CD8-positive, alpha-beta memory T cell (primary cell): ENCODE measurements at regions not wholly inside any gene's neighbourhood (a gene's known extent, or its start where the extent isn't known, plus 50 kb on each side); places are given as distances from the start of the nearest gene placed in this dataset.
A peak's percentile ranks its signal among the peaks of the same experiment; 100 is the strongest.

Experiments
- CTCF ChIA-PET: fragments of 350-600 bp; sonication (Branson Sonifier 250); formaldehyde crosslinking; loops from one replicate; lab custom pipeline; 2021; ENCODE audit warnings: antibody characterized with exemption; lab: Charles Lee
- POLR2A ChIA-PET: fragments of 350-600 bp; sonication (Branson Sonifier 250); formaldehyde crosslinking; loops from one replicate; lab custom pipeline; 2021; ENCODE audit warnings: antibody characterized with exemption; lab: Charles Lee
- DNase-seq, 5 donors: peaks; one replicate each; pipeline versions ENCODE4 v3.0.0 to v3.0.0-alpha.2; 2020 to 2022; ENCODE audit warnings: mixed read lengths in 1 of 5
- H3K27ac ChIP-seq: one replicate; pipeline ENCODE4 v1.7.0; 2013; ENCODE audit warnings: low read depth, mild to moderate bottlenecking, low read length, moderate library complexity
- H3K27me3 ChIP-seq: 2 replicates; pipeline ENCODE4 v1.7.0; 2013; ENCODE audit warnings: low read length, mild to moderate bottlenecking; ENCODE audit not compliant: insufficient read depth, poor library complexity, severe bottlenecking
- H3K36me3 ChIP-seq: 2 replicates; pipeline ENCODE4 v1.7.0; 2013; ENCODE audit warnings: mild to moderate bottlenecking, low read length, moderate library complexity; ENCODE audit not compliant: insufficient read depth
- H3K4me1 ChIP-seq: 2 replicates; pipeline ENCODE4 v1.7.0; 2013; ENCODE audit warnings: mild to moderate bottlenecking, low read length, moderate library complexity; ENCODE audit not compliant: insufficient read depth
- H3K4me3 ChIP-seq: 2 replicates; pipeline ENCODE4 v1.7.0; 2013; ENCODE audit warnings: mild to moderate bottlenecking, low read length
- H3K9me3 ChIP-seq: 2 replicates; pipeline ENCODE4 v1.7.0; 2013; ENCODE audit warnings: mild to moderate bottlenecking, low read length
- H3K27ac Mint-ChIP-seq, 8 donors: one replicate each; pipeline ENCODE4 v1.8.0; 2020 to 2021; ENCODE audit warnings: mixed read lengths in 8 of 8, mild to moderate bottlenecking in 6 of 8, inconsistent platforms in 3 of 8, moderate library complexity in 3 of 8
- H3K27me3 Mint-ChIP-seq, 2 donors: one replicate each; pipeline ENCODE4 v1.8.0; 2020 to 2021; ENCODE audit warnings: mixed read lengths in 2 of 2, mild to moderate bottlenecking in 1 of 2, moderate library complexity in 1 of 2
- H3K36me3 Mint-ChIP-seq, 3 donors: one replicate each; pipeline ENCODE4 v1.8.0; 2020 to 2021; ENCODE audit warnings: mixed read lengths in 3 of 3, inconsistent platforms in 1 of 3, mild to moderate bottlenecking in 1 of 3
- H3K4me1 Mint-ChIP-seq, 3 donors: one replicate each; pipeline ENCODE4 v1.8.0; 2020 to 2021; ENCODE audit warnings: mixed read lengths in 3 of 3, inconsistent platforms in 1 of 3, mild to moderate bottlenecking in 1 of 3
- H3K4me3 Mint-ChIP-seq, 7 donors: one replicate each; pipeline ENCODE4 v1.8.0; 2020 to 2021; ENCODE audit warnings: mixed read lengths in 7 of 7, mild to moderate bottlenecking in 6 of 7, moderate library complexity in 4 of 7, inconsistent platforms in 2 of 7
- H3K9me3 Mint-ChIP-seq, 5 donors: one replicate each; pipeline ENCODE4 v1.8.0; 2020 to 2022; ENCODE audit warnings: mixed read lengths in 5 of 5, mild to moderate bottlenecking in 3 of 5, moderate library complexity in 2 of 5, inconsistent platforms in 1 of 5

DNA sequence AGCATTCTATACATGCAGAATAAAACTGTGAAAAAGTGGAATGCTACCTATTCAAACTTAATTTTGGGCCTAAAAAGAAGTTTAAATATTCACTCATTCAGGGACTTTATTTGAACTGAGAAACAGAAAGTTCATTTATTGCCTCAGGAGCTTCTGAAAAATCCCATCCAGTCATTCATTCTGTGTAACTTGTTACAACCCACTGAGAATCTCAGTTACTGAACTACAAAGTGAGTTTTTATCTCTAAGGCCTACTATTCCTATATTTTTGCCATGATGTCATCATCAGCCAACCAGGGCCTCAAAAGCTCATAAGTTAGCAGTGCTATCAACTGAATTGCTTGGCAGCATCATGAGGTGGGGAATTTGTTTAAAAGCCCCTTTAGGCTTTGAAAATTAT is 98.0 kb upstream of the BOC start:
- Histone ChIP-seq H3K9me3 (no peaks in the 10 kb centered on the region), H3K27me3 (no peaks in the 10 kb centered on the region), H3K4me3 (no peak overlapping the region), H3K4me1 (no peaks in the 10 kb centered on the region), H3K36me3 (no peaks in the 10 kb centered on the region), H3K27ac (no peak overlapping the region)
- Mint-ChIP-seq H3K9me3 (no peaks in the 10 kb centered on the region), H3K27ac (no peak overlapping the region), H3K4me3 (no peak overlapping the region), H3K27me3 (no peaks in the 10 kb centered on the region), H3K4me1 (peaks cover 10 to 13% (median 13%) of the 10 kb centered on the region in 3 donors), H3K36me3 (peaks cover 0 to 5% (median 0%) of the 10 kb centered on the region in 3 donors)
- DNase-seq, result no peak
- ChIA-PET POLR2A (no interaction called here), CTCF (no interaction called here)

DNA sequence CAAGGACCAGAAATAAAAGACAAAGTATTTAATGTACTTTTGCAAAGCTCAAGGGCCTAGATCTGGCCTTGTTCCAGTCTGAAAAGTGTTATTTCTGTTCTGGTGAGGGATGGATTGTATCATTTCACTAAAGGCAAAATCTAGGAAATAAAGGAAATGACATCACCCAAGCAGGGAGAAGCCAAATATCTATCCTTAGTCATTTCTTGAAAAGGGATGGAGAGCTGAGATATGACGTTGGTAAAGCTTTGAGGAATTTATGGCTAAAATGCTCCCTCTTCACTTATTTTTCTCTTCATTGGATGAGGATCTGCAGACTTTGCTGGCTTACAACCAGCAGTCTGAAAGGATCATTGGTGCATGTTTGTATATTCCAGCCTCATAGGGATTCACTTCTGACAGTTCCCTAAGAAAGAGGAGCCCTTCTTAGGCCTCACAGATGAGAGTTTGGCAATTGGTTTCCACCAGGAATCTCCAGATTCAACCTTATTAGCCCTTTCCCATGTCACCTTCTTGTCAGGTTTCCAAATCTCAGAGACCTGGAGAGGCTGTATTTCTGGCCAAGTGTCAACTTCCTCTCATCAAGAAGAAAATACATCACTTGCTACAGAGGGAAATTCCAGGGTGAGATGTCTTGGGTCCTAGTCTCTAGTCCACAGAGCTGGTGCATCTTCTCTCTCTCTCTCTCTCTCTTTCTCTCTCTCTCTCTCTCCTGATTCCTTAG is 93.7 kb upstream of the BOC start:
- H3K4me1 Mint-ChIP-seq, result no peaks in the 10 kb centered on the region
- CTCF ChIA-PET, result no interaction called here

DNA sequence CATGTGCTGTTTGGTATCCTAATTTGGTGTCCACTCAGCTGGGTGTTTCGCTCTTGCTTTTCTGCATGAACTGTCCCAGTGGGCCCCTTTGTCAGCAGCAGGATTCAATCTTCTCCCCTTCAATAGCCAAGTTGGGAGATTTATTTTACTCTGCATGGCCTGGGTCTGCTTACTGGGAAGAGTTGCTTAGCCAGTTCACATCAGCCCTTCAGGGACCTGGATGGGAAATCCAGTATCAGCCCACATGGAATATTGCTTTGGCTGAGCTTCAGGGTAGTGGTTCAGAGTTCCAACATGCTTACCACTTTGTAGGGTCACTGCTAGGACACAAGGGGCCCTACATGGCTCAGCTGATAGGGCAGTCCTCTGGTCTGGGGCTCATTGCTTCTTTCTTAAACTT is 93.0 kb upstream of the BOC start:
- no peak for DNase-seq
- Histone ChIP-seq H3K27me3 (no peaks in the 10 kb centered on the region), H3K27ac (no peak overlapping the region), H3K36me3 (no peaks in the 10 kb centered on the region), H3K4me1 (no peaks in the 10 kb centered on the region), H3K9me3 (no peaks in the 10 kb centered on the region), H3K4me3 (no peak overlapping the region)
- CTCF ChIA-PET, result no interaction called here
- Mint-ChIP-seq H3K36me3 (no peaks in the 10 kb centered on the region), H3K27me3 (peaks cover 0 to 2% of the 10 kb centered on the region in 2 donors), H3K9me3 (no peaks in the 10 kb centered on the region), H3K4me1 (no peaks in the 10 kb centered on the region), H3K27ac (peak overlapping the region in 1 of 8 donors; percentile 30), H3K4me3 (no peak overlapping the region)
- POLR2A ChIA-PET, result no interaction called here

More for the DNA sequence above, 93.7 kb upstream of the BOC start:
- Histone ChIP-seq H3K27ac (no peak overlapping the region), H3K27me3 (no peaks in the 10 kb centered on the region), H3K36me3 (no peaks in the 10 kb centered on the region), H3K9me3 (no peaks in the 10 kb centered on the region), H3K4me3 (no peak overlapping the region), H3K4me1 (no peaks in the 10 kb centered on the region)
- Mint-ChIP-seq H3K27me3 (no peaks in the 10 kb centered on the region), H3K27ac (no peak overlapping the region), H3K36me3 (no peaks in the 10 kb centered on the region), H3K4me3 (no peak overlapping the region), H3K9me3 (no peaks in the 10 kb centered on the region)
- DNase-seq, result no peak
- POLR2A ChIA-PET, result no interaction called here

DNA sequence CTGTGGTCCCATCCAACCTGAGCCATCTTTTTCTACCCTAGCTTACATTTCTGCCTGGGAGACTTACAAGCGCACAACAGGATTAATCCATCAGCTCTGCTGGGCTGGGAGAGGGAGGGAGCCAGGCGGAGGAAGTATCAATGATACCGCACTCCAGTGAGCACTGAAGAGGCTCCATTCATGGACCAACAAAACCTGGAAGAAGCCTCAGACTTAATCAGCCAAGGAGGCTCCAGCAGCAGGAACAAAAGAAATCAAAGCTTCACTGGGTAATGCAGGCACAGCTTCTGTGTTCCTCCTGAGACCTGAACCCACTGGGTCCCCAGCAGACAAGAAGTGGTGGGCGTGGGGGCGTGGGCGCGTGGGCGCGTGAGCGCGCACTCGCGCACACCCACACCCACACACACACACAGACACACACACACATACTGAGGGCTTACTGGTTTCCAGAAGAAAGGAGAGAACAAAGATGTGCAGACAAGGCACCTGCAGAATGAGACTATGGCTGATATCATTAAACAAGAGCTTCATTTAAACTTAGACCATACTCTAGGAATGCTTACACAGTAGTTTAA is 87.0 kb upstream of the BOC start:
- Histone ChIP-seq H3K36me3 (no peaks in the 10 kb centered on the region), H3K9me3 (no peaks in the 10 kb centered on the region), H3K27ac (no peak overlapping the region), H3K4me3 (no peak overlapping the region), H3K27me3 (no peaks in the 10 kb centered on the region), H3K4me1 (no peaks in the 10 kb centered on the region)
- DNase-seq, result no peak
- no peaks in the 10 kb centered on the region for H3K36me3 Mint-ChIP-seq
- peaks cover 0 to 8% of the 10 kb centered on the region in 2 donors for H3K27me3 Mint-ChIP-seq
- ChIA-PET POLR2A (no interaction called here), CTCF (no interaction called here)
- no peak overlapping the region for H3K27ac Mint-ChIP-seq
- H3K9me3 Mint-ChIP-seq, result no peaks in the 10 kb centered on the region
- no peak overlapping the region for H3K4me3 Mint-ChIP-seq
- H3K4me1 Mint-ChIP-seq, result no peaks in the 10 kb centered on the region

DNA sequence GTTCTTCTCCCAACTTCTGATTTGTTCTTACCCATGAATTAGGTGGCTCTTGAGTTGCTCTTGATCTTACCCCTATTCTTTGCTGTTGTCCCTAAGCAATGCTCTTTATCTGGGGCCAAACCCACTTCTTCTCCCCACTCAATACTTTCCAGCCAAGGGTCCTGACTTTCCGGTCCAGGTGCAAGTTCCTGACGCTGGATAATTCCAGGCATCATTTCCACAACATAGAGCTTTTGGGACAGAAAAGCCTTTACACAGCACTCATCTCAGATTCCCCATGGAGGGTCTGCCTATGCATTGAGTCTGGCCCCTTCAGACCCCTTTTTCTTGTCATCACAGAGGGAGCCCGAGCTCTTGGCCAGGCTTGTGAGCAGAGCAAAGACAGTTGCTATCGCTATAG is 85.4 kb upstream of the BOC start:
- DNase-seq, result no peak
- no peaks in the 10 kb centered on the region for H3K4me1 ChIP-seq
- POLR2A ChIA-PET, result no interaction called here
- H3K4me1 Mint-ChIP-seq, result no peaks in the 10 kb centered on the region
- no peaks in the 10 kb centered on the region for H3K36me3 Mint-ChIP-seq
- H3K4me3 Mint-ChIP-seq, result no peak overlapping the region
- H3K36me3 ChIP-seq, result no peaks in the 10 kb centered on the region
- no peak overlapping the region for H3K27ac ChIP-seq
- H3K9me3 Mint-ChIP-seq, result no peaks in the 10 kb centered on the region
- no peak overlapping the region for H3K27ac Mint-ChIP-seq
- no peaks in the 10 kb centered on the region for H3K9me3 ChIP-seq
- peaks cover 0 to 8% of the 10 kb centered on the region in 2 donors for H3K27me3 Mint-ChIP-seq
- H3K27me3 ChIP-seq, result no peaks in the 10 kb centered on the region
- no peak overlapping the region for H3K4me3 ChIP-seq
- CTCF ChIA-PET, result no interaction called here

DNA sequence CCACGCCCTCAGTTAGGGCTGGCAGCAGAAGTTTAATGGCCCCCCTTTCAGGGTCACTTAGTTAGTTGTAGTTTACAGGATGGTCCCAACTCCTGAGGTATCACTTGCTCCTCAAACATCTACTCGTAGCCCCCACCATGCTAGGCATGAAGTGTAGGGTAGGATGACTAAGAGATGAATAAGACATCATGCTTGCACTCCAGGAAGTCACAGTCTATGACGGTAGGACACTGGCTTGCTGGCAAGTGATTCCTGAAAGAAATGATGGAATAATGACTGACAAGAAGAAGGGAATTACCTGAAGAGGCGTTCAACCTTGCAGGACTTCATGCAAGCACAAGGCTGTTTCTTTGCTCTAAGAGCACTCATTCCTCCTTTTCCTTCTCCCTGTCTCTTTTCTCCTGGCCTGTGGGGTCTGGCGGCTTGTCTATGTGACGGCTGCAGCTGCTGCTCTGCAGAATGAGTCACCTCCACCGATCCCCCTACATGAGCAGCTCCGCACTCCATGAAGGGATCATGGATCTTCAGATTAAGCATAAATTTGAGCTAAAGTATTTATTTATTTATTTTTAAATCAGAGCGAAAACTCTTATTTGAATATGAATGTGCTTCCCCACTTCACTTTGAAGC is 82.9 kb upstream of the BOC start:
- ChIA-PET CTCF (no interaction called here), POLR2A (no interaction called here)
- no peaks in the 10 kb centered on the region for H3K27me3 ChIP-seq
- Mint-ChIP-seq H3K36me3 (no peaks in the 10 kb centered on the region), H3K27me3 (peaks cover 0 to 6% of the 10 kb centered on the region in 2 donors), H3K4me1 (no peaks in the 10 kb centered on the region), H3K27ac (no peak overlapping the region), H3K9me3 (no peaks in the 10 kb centered on the region), H3K4me3 (no peak overlapping the region)
- no peaks in the 10 kb centered on the region for H3K9me3 ChIP-seq
- no peak overlapping the region for H3K4me3 ChIP-seq
- no peak overlapping the region for H3K27ac ChIP-seq
- DNase-seq, result no peak
- no peaks in the 10 kb centered on the region for H3K36me3 ChIP-seq
- H3K4me1 ChIP-seq, result no peaks in the 10 kb centered on the region

DNA sequence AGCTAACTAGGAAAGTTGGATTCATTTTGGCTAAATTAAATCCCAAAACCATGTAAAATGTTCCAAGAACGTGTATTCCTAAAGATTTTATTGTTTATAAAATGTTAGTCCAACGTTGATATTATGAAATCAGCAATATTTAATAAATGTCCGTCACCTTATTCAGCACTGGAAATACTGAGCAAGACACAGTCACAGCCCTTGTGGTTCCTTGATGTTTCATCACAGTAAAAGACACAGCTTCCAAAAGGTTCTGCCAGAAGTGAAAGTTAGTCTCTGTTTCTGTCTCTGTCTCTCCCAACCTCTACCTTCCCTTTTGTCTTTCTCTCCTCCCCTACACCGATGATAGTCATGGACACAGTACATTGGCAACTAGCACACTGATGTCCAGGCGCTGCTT is 82.2 kb upstream of the BOC start:
- Histone ChIP-seq H3K27ac (no peak overlapping the region), H3K36me3 (no peaks in the 10 kb centered on the region), H3K4me3 (no peak overlapping the region), H3K27me3 (no peaks in the 10 kb centered on the region), H3K4me1 (no peaks in the 10 kb centered on the region), H3K9me3 (no peaks in the 10 kb centered on the region)
- no peak overlapping the region for H3K4me3 Mint-ChIP-seq
- peaks cover 0 to 6% of the 10 kb centered on the region in 2 donors for H3K27me3 Mint-ChIP-seq
- no peaks in the 10 kb centered on the region for H3K9me3 Mint-ChIP-seq
- no peak for DNase-seq
- H3K36me3 Mint-ChIP-seq, result no peaks in the 10 kb centered on the region
- POLR2A ChIA-PET, result no interaction called here
- CTCF ChIA-PET, result no interaction called here
- no peak overlapping the region for H3K27ac Mint-ChIP-seq
- H3K4me1 Mint-ChIP-seq, result no peaks in the 10 kb centered on the region

DNA sequence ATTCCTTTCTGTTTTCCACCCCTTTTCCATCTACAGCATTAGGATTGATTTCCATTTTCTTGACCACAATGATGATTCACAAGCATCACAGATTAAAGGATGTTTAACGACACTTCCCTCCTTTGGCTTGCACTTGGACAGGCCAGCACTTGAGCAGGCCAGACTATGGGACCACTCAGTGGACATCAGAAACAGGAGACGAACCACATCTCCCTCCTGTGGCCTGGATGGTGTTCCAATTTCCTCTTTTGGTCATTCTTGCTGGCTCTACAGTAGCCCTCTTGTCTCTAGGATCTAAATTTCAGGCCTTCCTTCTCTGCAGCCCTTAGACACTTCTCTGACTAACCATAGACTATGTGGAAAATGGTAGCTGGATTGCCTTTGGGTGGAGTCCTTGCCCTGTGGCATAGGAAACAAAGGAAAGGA is 78.8 kb upstream of the BOC start:
- Mint-ChIP-seq H3K4me1 (no peaks in the 10 kb centered on the region), H3K36me3 (no peaks in the 10 kb centered on the region), H3K9me3 (peaks cover 0 to 3% (median 1%) of the 10 kb centered on the region in 5 donors), H3K4me3 (no peak overlapping the region), H3K27ac (no peak overlapping the region), H3K27me3 (no peaks in the 10 kb centered on the region)
- H3K4me1 ChIP-seq, result no peaks in the 10 kb centered on the region
- no peaks in the 10 kb centered on the region for H3K9me3 ChIP-seq
- CTCF ChIA-PET, result no interaction called here
- H3K27me3 ChIP-seq, result no peaks in the 10 kb centered on the region
- H3K27ac ChIP-seq, result no peak overlapping the region
- no peak for DNase-seq
- H3K36me3 ChIP-seq, result no peaks in the 10 kb centered on the region
- no peak overlapping the region for H3K4me3 ChIP-seq
- POLR2A ChIA-PET, result no interaction called here
